Fibroblast of the aortic adventitia (primary cell): ENCODE measurements at regions not wholly inside any gene's neighbourhood (a gene's known extent, or its start where the extent isn't known, plus 50 kb on each side); places are given as distances from the start of the nearest gene placed in this dataset.

Source experiments
- DNase-seq: peaks from one replicate; pipeline ENCODE4 v3.0.0-alpha.2; 2010; ENCODE audit warnings: low read depth
- H3K4me3 ChIP-seq: 2 replicates; pipeline ENCODE4 v1.5.1; 2011; ENCODE audit warnings: low read depth, mild to moderate bottlenecking, control low read depth, low read length, moderate library complexity
- TF ChIP-seq, protein P1 (sequence below): IDR thresholded peaks from 2 replicates; pipeline ENCODE4 v1.5.1; 2011; ENCODE audit warnings: mild to moderate bottlenecking, low read length, control low read depth, inconsistent platforms; ENCODE audit not compliant: insufficient read depth

DNA sequence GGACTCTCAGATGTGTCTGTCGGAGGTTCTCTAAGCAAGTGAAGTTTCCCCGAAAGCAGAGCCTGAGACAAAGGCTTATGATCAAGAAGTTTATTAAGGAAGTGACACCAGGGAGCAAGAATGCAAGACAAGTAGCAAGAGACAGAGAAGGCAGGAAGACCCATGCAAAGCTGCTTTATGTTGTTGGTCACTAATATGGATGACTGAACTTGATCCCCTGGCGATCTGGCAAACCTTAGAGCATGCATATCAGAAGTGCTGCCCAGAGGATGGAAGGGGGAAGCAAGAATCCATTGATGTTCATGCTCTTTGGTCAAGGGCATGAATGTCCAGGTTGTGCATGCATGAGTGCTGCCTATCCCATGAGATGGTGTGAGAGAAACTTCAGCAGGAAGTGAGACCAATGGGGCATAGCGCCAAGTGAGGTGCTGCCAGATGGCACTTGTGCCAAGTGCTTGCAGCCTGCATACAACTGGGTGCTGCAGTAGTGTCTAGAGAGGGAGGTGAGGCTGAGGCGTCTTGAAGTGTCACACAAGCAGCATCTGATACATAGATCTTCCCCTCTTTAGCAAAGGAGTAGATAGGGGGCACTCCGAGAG lies 176.5 kb downstream of the SALL1 start:
- no peak for DNase-seq
- TF ChIP-seq, protein P1, sequence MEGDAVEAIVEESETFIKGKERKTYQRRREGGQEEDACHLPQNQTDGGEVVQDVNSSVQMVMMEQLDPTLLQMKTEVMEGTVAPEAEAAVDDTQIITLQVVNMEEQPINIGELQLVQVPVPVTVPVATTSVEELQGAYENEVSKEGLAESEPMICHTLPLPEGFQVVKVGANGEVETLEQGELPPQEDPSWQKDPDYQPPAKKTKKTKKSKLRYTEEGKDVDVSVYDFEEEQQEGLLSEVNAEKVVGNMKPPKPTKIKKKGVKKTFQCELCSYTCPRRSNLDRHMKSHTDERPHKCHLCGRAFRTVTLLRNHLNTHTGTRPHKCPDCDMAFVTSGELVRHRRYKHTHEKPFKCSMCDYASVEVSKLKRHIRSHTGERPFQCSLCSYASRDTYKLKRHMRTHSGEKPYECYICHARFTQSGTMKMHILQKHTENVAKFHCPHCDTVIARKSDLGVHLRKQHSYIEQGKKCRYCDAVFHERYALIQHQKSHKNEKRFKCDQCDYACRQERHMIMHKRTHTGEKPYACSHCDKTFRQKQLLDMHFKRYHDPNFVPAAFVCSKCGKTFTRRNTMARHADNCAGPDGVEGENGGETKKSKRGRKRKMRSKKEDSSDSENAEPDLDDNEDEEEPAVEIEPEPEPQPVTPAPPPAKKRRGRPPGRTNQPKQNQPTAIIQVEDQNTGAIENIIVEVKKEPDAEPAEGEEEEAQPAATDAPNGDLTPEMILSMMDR: no peak
- H3K4me3 ChIP-seq: no peak overlapping the region

DNA sequence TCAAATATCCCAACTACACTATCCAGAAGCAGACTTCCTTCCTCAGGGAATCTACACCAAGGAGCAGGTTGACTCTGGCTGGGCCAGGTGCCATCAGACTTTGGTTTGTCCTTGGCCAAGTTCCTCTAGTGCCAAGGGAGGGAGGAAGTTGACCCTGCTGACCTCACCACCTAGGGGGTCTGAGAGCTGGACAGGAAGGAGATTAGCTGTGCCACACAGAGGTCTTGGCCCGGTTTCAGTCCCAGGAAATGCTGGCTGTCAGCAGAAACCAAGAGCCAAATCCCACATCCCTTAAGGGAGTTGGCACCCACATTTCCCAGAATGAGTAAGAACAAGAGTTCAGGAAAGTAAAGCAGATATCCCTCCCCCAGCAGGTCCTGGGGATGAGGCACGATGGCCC lies 178.2 kb downstream of the SALL1 start:
- TF ChIP-seq, protein P1: no peak
- no peak overlapping the region for H3K4me3 ChIP-seq
- no peak for DNase-seq

DNA sequence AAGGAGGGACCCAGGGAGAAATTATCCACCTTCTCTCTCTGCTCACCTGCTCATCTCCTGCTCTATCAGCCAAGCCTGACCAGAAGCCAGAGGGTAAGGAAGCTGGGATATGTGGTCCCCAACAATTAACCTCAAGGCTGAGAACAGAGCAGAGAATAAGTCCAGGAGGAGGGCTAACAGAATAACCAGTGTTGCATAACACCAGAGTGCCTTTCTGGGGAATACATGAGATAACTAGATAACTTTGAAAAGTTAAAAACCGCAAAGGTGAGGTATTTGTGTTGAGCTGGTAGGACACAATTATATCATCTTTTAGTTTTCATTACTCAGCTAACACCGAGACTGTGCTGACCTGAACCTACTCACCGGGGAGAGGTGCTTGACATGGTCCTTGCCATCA lies 180.8 kb downstream of the SALL1 start:
- no peak overlapping the region for H3K4me3 ChIP-seq
- TF ChIP-seq, protein P1: no peak
- no peak for DNase-seq

DNA sequence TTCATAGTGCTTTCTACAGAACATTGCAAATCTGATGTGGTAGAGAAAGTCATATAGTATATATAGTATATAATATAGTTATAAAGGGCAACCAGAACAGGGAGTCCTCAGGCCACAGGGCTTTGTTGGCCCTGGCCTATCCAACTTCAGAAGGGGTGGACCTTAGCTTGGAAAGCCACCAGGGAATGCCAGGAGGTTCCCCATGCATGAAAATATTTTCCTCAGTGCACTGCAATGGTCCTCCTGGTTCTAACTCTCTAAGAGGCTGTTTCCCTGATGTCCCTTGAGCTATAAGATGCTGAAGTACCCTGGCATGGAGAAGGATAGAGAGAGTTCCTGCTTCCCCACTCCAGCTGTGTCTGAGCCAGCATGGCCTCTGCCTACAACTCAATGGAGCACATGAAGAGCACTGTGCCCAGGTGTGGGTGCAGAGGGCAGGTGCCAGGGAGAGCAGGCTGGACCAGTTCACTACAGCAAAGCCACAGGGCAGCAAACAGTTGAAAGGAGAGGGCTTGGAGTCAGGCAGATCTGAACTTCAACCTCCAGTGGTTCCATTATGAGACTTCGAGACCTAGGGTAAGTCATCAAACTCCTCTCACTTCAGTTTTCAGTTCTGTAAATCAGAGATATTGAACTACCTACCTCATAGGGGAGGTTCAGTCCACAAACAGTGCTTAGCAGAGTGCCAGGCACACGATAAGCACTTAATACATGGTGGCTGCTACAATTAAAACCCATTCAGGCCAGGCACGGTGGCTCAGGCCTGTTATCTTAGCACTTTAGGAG lies 183.1 kb downstream of the SALL1 start:
- no peak for DNase-seq
- TF ChIP-seq, protein P1: no peak
- H3K4me3 ChIP-seq: no peak overlapping the region

DNA sequence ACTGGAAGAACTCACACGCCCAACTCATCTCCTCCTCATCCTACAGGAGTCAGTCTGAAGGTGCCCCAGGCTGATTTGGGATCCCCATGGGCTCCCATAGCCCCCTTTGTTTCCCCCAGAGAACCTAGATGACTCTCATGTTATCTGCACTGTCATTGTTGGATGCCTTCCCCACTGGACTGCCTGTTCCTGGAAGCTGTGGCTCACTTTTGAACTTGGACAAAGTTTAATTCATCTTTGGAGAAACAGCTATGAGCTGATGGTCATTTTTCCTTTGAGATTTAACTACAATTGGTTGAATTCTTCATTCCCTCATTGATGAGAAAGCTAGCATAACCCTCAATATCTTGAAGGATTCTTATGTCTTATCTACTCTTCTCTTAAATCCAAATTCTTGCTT lies 186.6 kb downstream of the SALL1 start:
- H3K4me3 ChIP-seq: no peak overlapping the region
- TF ChIP-seq, protein P1: no peak
- DNase-seq: no peak

DNA sequence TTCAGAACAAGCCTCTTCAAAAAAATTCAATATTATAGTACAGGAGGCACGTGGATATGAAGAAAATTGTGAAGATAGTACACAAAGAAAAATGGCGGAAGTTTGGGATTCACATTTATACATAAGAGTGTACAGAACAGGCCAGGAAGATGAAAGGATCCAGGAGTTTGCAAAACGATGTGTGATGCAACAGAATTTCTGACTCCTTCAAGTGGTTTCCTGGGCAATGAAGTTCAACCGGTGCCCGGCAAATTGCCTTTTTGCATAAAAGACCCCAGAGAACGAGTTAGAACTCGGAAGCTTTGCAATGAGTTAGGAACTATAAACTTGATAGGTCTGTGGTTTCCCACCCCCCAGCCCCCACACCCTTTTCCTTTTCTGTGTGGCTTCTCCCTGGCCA lies 189.1 kb downstream of the SALL1 start:
- TF ChIP-seq, protein P1: no peak
- DNase-seq: no peak
- H3K4me3 ChIP-seq: no peak overlapping the region
